ENCODE measurements at regions not wholly inside any gene's neighbourhood (a gene's known extent, or its start where the extent isn't known, plus 50 kb on each side); places are given as distances from the start of the nearest gene placed in this dataset.

- no peak for DNase-seq
Observed at GRCh38 chr5:117880932-117881331, 1107.4 kb downstream of the DTWD2 start.

- DNase-seq, result no peak
Observed at GRCh38 chr5:117877731-117878130, 1110.6 kb downstream of the DTWD2 start.

- DNase-seq, result no peak
Observed at GRCh38 chr5:117872798-117873368, 1115.5 kb downstream of the DTWD2 start.

- no peak for DNase-seq
Observed at GRCh38 chr5:117869596-117869995, 1118.8 kb downstream of the DTWD2 start.

- no peak for DNase-seq
Observed at GRCh38 chr5:117863586-117864296, 1124.6 kb downstream of the DTWD2 start.

- no peak for DNase-seq
Observed at GRCh38 chr5:117860550-117860949, 1127.8 kb downstream of the DTWD2 start.

- no peak for DNase-seq
Observed at GRCh38 chr5:117859176-117859575, 1129.2 kb downstream of the DTWD2 start.

GRCh38 chr5:117856713-117857112 is 1131.6 kb downstream of the DTWD2 start:
- no peak for DNase-seq

GRCh38 chr5:117837786-117838185 is 1150.6 kb downstream of the DTWD2 start:
- no peak for DNase-seq

- no peak for DNase-seq
Observed at GRCh38 chr5:117833691-117834090, 1154.7 kb downstream of the DTWD2 start.

- DNase-seq, result no peak
Observed at GRCh38 chr5:117829646-117830045, 1158.7 kb downstream of the DTWD2 start.

GRCh38 chr5:117813850-117814249 is 1174.5 kb downstream of the DTWD2 start:
- DNase-seq, result no peak

- DNase-seq, result no peak
Observed at GRCh38 chr5:117812861-117813260, 1175.5 kb downstream of the DTWD2 start.

- DNase-seq, result no peak
Observed at GRCh38 chr5:117809251-117809650, 1179.1 kb downstream of the DTWD2 start.

- no peak for DNase-seq
Observed at GRCh38 chr5:117805058-117805457, 1183.3 kb downstream of the DTWD2 start.

- DNase-seq, result no peak
Observed at GRCh38 chr5:117803533-117803932, 1184.8 kb downstream of the DTWD2 start.

GRCh38 chr5:117801583-117801982 is 1186.8 kb downstream of the DTWD2 start:
- no peak for DNase-seq

GRCh38 chr5:117800261-117800660 is 1188.1 kb downstream of the DTWD2 start:
- no peak for DNase-seq

GRCh38 chr5:117794847-117795246 is 1193.5 kb downstream of the DTWD2 start:
- DNase-seq, result no peak

GRCh38 chr5:117793963-117794362 is 1194.4 kb downstream of the DTWD2 start:
- DNase-seq, result no peak

GRCh38 chr5:117792476-117792875 is 1195.9 kb downstream of the DTWD2 start:
- DNase-seq, result no peak

GRCh38 chr5:117788596-117788995 is 1199.8 kb downstream of the DTWD2 start:
- no peak for DNase-seq

GRCh38 chr5:117779171-117779570 is 1204.5 kb upstream of the SEMA6A start:
- no peak for DNase-seq

- DNase-seq, result no peak
Observed at GRCh38 chr5:117776977-117777376, 1202.4 kb upstream of the SEMA6A start.

GRCh38 chr5:117769877-117770276 is 1195.3 kb upstream of the SEMA6A start:
- no peak for DNase-seq

Data from stimulated activated naive CD4-positive, alpha-beta T cell (primary cell).